ENCODE measurements at regions not wholly inside any gene's neighbourhood (a gene's known extent, or its start where the extent isn't known, plus 50 kb on each side); places are given as distances from the start of the nearest gene placed in this dataset.

- TF ChIP-seq EZH2 (IDR thresholded peaks at IDR 0.05; ENCODE audit: borderline replicate concordance, low read depth, low read length, poor library complexity, severe bottlenecking) = no peak
- no peak for TF ChIP-seq CTCF (conservative IDR thresholded peaks at IDR 0.05; ENCODE audit: low read depth, low read length)
Observed at GRCh38 chr1:81007024-81007423, 793.7 kb upstream of the ADGRL2 start.

Measured in A673 (cell line).